Mononuclear cell (primary cell): ENCODE measurements at regions not wholly inside any gene's neighbourhood (a gene's known extent, or its start where the extent isn't known, plus 50 kb on each side); places are given as distances from the start of the nearest gene placed in this dataset.
"Not testable (repeated sequence)": the region's sequence is repeated elsewhere in the genome, so short reads cannot be mapped to it uniquely, and the experiment has no call there.

Experiments
- H3K27me3 ChIP-seq: 2 replicates; pipeline ENCODE4 v1.6.0; 2011; ENCODE audit warnings: low read length, control low read depth; ENCODE audit not compliant: insufficient read depth
- H3K4me1 ChIP-seq: 2 replicates; pipeline ENCODE4 v1.5.1; 2011; ENCODE audit warnings: mild to moderate bottlenecking, low read length, control low read depth; ENCODE audit not compliant: insufficient read depth
- H3K4me3 ChIP-seq: 2 replicates; pipeline ENCODE4 v1.5.1; 2011; ENCODE audit warnings: mild to moderate bottlenecking, low read length, moderate library complexity
- H3K9me3 ChIP-seq: 2 replicates; pipeline ENCODE4 v1.5.1; 2011; ENCODE audit warnings: low read depth, mild to moderate bottlenecking, control low read depth, low read length

DNA sequence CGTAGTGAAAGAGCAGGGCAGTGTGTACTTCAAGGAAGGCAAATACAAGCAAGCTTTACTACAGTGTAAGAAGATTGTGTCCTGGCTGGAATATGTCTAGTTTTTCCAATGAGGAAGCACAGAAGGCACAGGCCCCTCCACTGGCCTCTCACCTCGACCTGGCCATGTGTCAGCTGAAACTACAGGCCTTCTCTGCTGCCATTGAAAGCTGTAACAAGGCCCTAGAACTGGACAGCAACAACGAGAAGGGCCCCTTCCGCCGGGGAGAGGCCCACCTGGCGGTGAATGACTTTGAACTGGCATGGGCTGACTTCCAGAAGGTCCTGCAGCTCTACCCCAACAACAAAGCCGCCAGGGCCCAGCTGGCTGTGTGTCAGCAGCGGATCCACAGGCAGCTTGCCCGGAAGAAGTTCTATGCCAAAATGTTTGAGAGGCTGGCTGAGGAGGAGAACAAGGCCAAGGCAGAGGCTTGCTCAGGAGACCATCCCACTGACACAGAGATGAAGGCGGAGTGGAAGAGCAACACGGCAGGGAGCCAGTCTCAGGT, 202.2 kb downstream of the SPATA31A6 start:
- not testable (repeated sequence) for H3K4me1 ChIP-seq, H3K9me3 ChIP-seq, H3K27me3 ChIP-seq, H3K4me3 ChIP-seq

DNA sequence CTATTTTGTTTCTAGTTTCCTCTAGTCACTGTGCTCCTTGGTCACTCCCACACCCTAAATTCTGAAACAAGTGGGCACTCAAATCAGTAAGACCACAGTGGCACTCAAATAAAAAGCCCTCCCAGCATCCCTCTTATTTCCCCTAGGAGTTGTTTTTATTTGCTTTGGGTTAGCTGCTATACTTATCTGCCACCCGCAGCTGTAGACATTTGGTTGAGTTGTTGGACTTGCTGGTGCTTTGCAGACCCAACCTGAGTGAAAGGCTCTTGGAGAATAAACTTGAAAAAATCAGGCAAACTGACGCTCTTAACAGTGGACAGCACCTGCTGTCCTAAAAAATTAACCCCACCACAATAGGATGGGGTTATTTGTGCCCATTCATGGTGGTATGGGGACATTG, 203.0 kb downstream of the SPATA31A6 start:
- Histone ChIP-seq H3K9me3 (no peaks in the 10 kb centered on the region), H3K4me1 (no peaks in the 10 kb centered on the region)

DNA sequence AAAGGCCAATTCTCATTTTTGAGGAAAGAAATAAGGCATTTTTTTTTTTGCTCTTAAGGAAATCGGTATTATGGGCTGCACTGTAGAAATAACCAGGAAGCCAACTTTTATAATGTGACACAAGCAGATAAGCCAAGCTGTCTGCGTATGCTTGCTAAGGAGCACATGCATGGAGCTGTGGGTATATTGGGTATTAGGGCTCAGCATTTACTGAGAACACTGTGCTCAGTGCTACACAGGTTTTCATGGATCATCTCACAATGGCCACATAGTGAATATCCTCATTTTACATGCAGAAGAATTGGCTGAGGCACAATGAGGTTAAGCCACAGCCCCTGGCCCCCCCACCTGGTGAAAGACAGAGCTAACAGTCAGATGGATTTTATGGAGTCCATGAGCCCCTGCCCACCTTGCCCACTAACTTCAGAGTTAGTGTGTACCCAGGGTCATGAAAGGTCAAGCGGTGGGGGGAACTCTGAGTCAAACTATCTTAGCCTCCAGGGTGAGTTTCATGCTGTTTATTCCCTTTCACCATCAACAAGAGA, 204.8 kb downstream of the SPATA31A6 start:
- no peaks in the 10 kb centered on the region for H3K4me1 ChIP-seq
- H3K9me3 ChIP-seq: no peaks in the 10 kb centered on the region
- H3K27me3 ChIP-seq: no peaks in the 10 kb centered on the region
- H3K4me3 ChIP-seq: no peak overlapping the region

More for the DNA sequence above, 203.0 kb downstream of the SPATA31A6 start:
- Histone ChIP-seq H3K4me3 (no peak overlapping the region), H3K27me3 (no peaks in the 10 kb centered on the region)

DNA sequence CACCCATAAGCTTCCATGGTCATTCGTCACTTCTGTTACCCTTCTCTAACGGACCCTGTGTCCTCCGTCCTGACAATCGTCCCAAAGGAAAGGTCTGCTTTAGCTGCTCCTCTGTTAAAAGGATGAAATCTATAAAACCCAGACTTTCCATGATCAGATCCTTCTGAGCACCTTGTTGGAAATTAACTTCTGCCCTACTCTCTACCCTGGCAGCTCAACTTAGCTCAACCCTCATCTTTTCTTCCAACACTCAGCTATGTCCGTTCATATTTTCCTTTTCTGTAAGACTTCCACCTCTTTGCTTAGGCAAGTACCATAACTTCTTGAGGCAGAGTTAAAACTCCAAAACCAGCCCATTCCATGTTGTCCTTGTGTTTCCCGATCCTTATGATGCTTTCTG, 205.4 kb downstream of the SPATA31A6 start:
- H3K4me3 ChIP-seq: no peak overlapping the region
- H3K4me1 ChIP-seq: no peaks in the 10 kb centered on the region
- no peaks in the 10 kb centered on the region for H3K9me3 ChIP-seq
- no peaks in the 10 kb centered on the region for H3K27me3 ChIP-seq

DNA sequence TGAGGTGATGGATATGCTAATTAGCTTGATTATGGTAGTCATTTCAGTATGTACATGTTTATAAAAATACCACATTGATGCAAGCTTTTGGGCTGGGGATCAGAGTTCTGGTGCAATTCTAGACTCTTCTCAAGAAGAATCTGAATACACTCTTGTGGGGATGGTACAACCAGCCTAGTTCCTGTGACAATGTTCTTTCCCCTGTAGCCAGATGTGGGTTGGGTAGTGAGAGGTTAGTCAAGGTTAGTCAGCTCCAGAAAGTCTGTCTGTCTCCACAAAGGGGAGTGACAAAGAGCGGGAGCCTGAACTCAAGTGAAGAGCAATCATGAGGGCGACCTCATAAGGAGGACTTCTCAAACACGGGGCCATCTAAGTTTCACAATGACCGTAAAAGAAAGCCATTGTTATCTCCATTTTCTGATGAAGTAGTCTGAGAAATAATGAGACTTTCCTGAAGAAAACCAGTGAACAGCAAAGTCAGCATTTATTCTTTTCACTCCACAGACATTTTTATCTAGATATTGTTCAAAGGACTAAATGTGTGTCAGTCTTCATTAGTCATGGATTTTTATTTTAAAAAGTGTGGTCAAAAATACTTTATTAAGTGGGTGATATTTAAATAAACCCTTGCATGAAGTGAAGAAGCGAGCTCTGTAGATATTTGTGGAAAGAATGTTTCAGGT, 209.5 kb downstream of the SPATA31A6 start:
- not testable (repeated sequence) for H3K27me3 ChIP-seq, H3K9me3 ChIP-seq, H3K4me3 ChIP-seq, H3K4me1 ChIP-seq

DNA sequence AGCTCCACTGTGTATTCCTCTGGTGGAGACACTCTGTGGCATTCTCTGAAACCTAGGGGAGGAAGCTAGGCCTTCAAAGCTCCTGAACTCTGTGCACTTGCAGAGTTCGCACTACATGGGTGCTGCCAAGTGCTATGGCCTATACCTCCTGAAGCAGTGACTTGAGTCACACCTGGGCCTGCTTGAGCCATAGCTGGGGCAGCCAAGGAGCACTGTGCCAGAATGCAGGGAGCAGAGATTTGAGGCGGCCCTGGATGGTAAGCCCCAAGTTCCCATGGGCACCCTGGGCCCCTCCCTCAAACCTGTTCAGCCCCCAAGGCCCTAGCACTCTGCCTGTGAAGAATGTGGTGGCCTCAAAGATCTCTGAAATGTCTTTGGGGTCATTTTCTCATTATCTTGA, 212.9 kb downstream of the SPATA31A6 start:
- Histone ChIP-seq H3K9me3 (no peaks in the 10 kb centered on the region), H3K4me3 (no peak overlapping the region), H3K4me1 (no peaks in the 10 kb centered on the region), H3K27me3 (no peaks in the 10 kb centered on the region)

DNA sequence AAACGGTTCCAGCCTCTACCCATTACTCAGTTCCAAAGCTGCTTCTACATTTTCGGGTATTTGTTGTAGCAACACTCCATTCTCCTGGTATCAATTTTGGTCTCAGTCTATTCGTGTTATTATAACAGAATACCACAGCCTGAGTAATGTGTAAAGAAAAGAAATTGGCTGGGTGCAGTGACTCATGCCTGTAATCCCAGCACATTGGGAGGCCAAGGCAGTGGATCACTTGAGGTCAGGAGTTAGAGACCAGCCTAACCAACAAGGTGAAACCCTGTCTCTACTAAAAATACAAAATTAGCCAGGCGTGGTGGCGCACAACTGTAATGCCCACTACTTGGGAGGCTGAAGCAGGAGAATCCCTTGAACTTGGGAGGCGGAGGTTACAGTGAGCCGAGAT, 213.9 kb downstream of the SPATA31A6 start:
- not testable (repeated sequence) for H3K4me1 ChIP-seq, H3K9me3 ChIP-seq, H3K27me3 ChIP-seq, H3K4me3 ChIP-seq

DNA sequence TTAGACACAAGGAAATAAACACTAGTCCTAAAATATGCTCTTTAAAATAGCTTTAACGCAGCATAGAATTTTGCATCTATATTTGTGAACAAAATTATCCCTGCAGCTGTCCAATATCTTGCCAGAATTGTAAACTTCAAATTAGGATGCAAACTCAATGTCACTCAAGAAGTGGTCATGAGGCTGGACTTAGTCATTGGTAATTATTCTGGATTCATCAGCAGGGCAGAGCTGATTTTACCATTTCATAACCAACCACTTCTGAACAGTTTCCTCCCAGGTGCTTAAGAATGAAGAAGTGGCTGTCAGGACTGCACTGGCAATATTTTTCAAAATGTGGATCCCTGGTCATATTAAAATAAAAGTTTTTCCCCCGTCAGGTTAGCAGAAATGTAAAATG, 219.5 kb downstream of the SPATA31A6 start:
- not testable (repeated sequence) for H3K9me3 ChIP-seq, H3K4me1 ChIP-seq, H3K27me3 ChIP-seq, H3K4me3 ChIP-seq

DNA sequence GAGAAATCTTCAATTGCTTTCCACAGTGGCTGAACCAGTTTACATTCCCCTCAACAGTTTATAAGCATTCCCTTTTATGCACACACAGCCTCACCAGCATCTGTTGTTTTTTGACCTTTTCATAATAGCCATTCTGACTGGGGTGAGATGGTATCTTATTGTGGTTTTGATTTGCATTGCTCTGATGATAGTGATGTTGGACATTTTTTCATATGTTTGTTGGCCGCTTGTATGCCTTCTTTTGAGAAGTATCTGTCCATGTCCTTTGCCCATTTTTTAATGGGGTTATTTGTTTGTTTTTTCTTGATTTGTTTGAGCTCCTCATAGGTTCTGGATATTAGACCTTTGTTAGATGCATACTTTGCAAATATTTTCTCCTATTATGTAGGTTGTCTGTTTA, 226.1 kb downstream of the SPATA31A6 start:
- not testable (repeated sequence) for H3K27me3 ChIP-seq, H3K9me3 ChIP-seq, H3K4me1 ChIP-seq, H3K4me3 ChIP-seq

DNA sequence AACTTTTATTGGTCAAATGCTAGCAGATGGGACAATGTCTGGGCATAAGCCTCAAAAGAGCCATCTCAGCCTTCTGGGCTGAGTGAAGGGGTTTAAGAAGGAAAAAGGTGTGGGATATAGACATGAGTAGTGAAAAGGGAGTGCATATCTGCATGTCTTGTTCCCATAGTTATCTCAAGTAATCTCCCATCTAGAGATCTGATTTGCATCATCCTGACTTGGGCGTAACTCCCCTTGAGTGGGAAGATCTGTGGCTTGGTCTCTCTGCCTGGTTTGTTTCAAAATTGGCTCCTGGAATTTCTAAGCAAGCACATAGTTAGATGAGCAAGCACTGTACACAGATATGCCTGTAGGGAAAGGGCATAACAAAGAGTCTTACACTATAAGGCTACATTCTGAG, 228.9 kb downstream of the SPATA31A6 start:
- H3K27me3 ChIP-seq, H3K9me3 ChIP-seq, H3K4me3 ChIP-seq, H3K4me1 ChIP-seq: not testable (repeated sequence)

DNA sequence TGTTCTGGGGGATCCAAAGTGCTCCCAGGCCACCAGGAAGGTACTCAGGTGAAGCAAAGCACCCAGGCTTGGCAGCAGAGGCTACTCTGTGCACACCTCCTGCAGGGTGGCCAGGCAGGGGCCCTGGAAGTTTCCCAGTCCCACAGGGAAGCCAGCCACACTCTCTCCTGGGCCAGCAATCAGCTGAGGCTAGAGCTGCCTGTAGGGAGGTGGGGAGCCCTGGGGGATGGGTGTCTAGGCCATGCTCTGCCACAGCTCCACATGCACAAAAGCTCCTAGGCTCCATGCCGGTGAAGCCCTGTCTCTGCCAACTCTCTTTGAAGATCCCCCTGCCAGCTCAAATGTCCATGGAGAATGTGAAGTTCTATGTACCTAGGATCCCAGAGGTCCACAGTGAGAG, 231.4 kb downstream of the SPATA31A6 start:
- not testable (repeated sequence) for H3K4me3 ChIP-seq

DNA sequence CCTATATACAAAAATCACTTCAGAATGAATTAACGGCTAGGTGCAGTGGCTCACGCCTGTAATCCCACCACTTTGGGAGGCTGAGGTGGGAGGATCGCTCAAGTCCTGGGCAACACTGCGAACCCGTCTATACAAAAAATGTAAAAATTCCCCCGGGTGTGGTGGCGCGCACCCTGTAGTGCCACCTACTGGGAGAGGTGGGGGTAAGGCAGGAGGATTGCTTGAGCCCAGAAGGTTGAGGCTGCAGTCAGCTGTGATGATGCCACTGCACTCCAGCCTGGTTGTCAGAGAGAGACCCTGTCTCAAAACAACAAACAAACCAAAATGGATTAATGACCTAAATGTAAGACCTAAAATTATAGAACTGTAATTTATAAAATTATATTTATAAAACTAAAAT, 236.2 kb downstream of the SPATA31A6 start:
- not testable (repeated sequence) for H3K9me3 ChIP-seq, H3K4me1 ChIP-seq, H3K4me3 ChIP-seq, H3K27me3 ChIP-seq

More for the DNA sequence above, 231.4 kb downstream of the SPATA31A6 start:
- not testable (repeated sequence) for H3K9me3 ChIP-seq, H3K4me1 ChIP-seq, H3K27me3 ChIP-seq

DNA sequence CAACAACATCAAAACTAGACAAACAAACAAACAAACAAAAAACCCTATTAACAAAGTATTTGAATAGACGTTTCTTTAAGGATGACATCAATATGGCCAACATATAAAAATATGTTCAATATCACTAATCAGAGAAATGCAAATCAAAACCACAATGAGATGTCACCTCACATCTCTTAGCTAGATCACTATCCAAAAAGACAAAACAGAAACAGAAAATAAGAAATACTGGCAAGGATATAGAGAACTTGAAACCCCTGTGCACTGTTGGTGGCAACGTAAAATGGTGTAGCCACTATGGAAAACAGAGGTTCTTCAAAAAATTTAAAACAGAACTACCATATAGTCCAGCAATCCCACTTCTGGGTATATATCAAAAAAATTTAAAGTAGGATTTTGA, 236.9 kb downstream of the SPATA31A6 start:
- not testable (repeated sequence) for H3K27me3 ChIP-seq, H3K4me3 ChIP-seq, H3K4me1 ChIP-seq, H3K9me3 ChIP-seq

DNA sequence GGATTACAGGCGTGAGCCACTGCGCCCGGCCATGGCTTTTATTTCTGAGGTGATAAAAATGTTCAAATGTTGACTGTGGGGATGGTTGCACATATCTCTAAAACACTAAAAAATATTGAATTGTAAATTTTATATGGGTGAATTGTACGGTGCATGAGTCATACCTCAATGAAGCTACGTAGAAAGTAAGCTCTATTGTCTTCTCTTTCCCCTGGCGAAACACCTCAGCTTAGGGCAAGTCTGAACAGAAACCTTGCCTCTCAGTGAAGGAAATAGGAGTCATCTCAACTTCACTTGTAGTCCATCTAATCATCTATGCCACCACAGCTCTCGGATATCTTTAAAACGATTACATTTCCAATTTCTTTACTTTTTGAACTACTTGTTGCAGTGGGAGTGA, 238.2 kb downstream of the SPATA31A6 start:
- not testable (repeated sequence) for H3K4me3 ChIP-seq, H3K9me3 ChIP-seq, H3K27me3 ChIP-seq, H3K4me1 ChIP-seq

DNA sequence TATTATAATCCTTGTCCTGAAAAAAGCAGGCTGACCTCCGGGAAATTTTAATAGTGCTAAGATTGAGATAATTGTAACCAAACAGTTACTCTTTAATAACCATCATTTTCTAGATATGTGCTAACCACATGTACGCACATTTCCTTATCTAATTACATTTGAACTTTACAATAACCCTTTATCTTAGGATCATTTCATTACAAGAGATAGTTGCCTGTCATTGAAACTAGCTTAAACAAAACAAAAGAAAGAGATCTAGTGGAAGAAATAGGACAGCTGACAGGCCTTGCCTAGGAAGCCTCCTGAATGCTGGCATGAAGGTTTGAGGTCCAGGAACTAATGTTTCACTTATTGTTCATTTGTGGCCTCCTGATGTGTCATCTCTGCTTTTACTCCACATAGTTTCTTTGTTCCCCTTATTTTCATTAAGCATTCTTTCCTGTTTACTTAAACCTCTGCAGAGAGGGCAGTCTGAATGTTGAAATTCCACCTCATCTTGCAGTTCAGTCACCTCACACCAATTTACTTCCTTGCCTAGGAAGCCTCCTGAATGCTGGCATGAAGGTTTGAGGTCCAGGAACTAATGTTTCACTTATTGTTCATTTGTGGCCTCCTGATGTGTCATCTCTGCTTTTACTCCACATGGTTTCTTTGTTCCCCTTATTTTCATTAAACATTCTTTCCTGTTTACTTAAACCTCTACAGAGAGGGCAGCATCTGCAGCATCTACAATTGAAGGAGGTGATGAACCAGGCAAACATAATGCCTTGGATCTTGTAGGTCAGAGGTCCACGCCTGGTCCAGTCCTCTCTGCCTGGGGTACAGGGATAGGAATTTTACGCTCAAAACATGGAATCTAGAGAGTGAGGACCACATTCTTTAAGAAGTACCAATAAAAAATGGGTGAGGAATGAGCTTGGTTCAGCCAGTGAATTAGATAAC, 247.5 kb downstream of the SPATA31A6 start:
- not testable (repeated sequence) for H3K4me1 ChIP-seq

More for the DNA sequence above, 247.5 kb downstream of the SPATA31A6 start:
- not testable (repeated sequence) for H3K9me3 ChIP-seq, H3K4me3 ChIP-seq, H3K27me3 ChIP-seq
